ENCODE measurements at regions not wholly inside any gene's neighbourhood (a gene's known extent, or its start where the extent isn't known, plus 50 kb on each side); places are given as distances from the start of the nearest gene placed in this dataset.
"Not testable (repeated sequence)": the region's sequence is repeated elsewhere in the genome, so short reads cannot be mapped to it uniquely, and the experiment has no call there.

- no peaks in the 10 kb centered on the region for H3K4me1 ChIP-seq (ENCODE audit: insufficient read depth, low read length)
- no peak overlapping the region for H2AFZ ChIP-seq (ENCODE audit: low read length)
- TF ChIP-seq CTCF (IDR thresholded peaks at IDR 0.05; ENCODE audit: extremely low read depth, low read depth, low read length), result no peak
- H4K20me1 ChIP-seq (ENCODE audit: insufficient read depth, low read length), result no peaks in the 10 kb centered on the region
- no peak for DNase-seq (ENCODE audit: insufficient read length, low spot score, missing footprints)
- H3K36me3 ChIP-seq (ENCODE audit: insufficient read depth, low read length), result no peaks in the 10 kb centered on the region
- no peaks in the 10 kb centered on the region for H3K9me3 ChIP-seq (ENCODE audit: low read depth, low read length)
- H3K27ac ChIP-seq (ENCODE audit: low read depth, low read length), result no peak overlapping the region
- H3K79me2 ChIP-seq (ENCODE audit: insufficient read depth, low read length), result no peaks in the 10 kb centered on the region
- no peaks in the 10 kb centered on the region for H3K27me3 ChIP-seq (ENCODE audit: insufficient read depth, low read length)
- H3K4me2 ChIP-seq (ENCODE audit: insufficient read depth, low read length), result no peak overlapping the region
- no peak overlapping the region for H3K4me3 ChIP-seq (ENCODE audit: insufficient read depth, low read length)
These were observed 95.8 kb downstream of the CDC14C start for GRCh38 chr7:49020145-49020544.

GRCh38 chr7:49022448-49022847, 98.1 kb downstream of the CDC14C start:
- H3K4me3 ChIP-seq (ENCODE audit: insufficient read depth, low read length), result no peak overlapping the region
- DNase-seq (ENCODE audit: insufficient read length, low spot score, missing footprints), result no peak
- no peaks in the 10 kb centered on the region for H3K36me3 ChIP-seq (ENCODE audit: insufficient read depth, low read length)
- H3K27ac ChIP-seq (ENCODE audit: low read depth, low read length), result no peak overlapping the region
- H3K4me1 ChIP-seq (ENCODE audit: insufficient read depth, low read length), result no peaks in the 10 kb centered on the region
- no peaks in the 10 kb centered on the region for H3K9me3 ChIP-seq (ENCODE audit: low read depth, low read length)
- no peaks in the 10 kb centered on the region for H3K79me2 ChIP-seq (ENCODE audit: insufficient read depth, low read length)
- H2AFZ ChIP-seq (ENCODE audit: low read length), result no peak overlapping the region
- no peak for TF ChIP-seq CTCF (IDR thresholded peaks at IDR 0.05; ENCODE audit: extremely low read depth, low read depth, low read length)
- H3K27me3 ChIP-seq (ENCODE audit: insufficient read depth, low read length), result no peaks in the 10 kb centered on the region
- no peaks in the 10 kb centered on the region for H4K20me1 ChIP-seq (ENCODE audit: insufficient read depth, low read length)
- H3K4me2 ChIP-seq (ENCODE audit: insufficient read depth, low read length), result no peak overlapping the region

- no peak for DNase-seq (ENCODE audit: insufficient read length, low spot score, missing footprints)
- H4K20me1 ChIP-seq (ENCODE audit: insufficient read depth, low read length), result no peaks in the 10 kb centered on the region
- H3K4me2 ChIP-seq (ENCODE audit: insufficient read depth, low read length), result no peak overlapping the region
- H3K27me3 ChIP-seq (ENCODE audit: insufficient read depth, low read length), result no peaks in the 10 kb centered on the region
- H3K79me2 ChIP-seq (ENCODE audit: insufficient read depth, low read length), result no peaks in the 10 kb centered on the region
- H3K4me1 ChIP-seq (ENCODE audit: insufficient read depth, low read length), result no peaks in the 10 kb centered on the region
- no peak overlapping the region for H2AFZ ChIP-seq (ENCODE audit: low read length)
- no peaks in the 10 kb centered on the region for H3K36me3 ChIP-seq (ENCODE audit: insufficient read depth, low read length)
- no peaks in the 10 kb centered on the region for H3K9me3 ChIP-seq (ENCODE audit: low read depth, low read length)
- no peak overlapping the region for H3K4me3 ChIP-seq (ENCODE audit: insufficient read depth, low read length)
- TF ChIP-seq CTCF (IDR thresholded peaks at IDR 0.05; ENCODE audit: extremely low read depth, low read depth, low read length), result no peak
- H3K27ac ChIP-seq (ENCODE audit: low read depth, low read length), result no peak overlapping the region
These were observed 99.3 kb downstream of the CDC14C start for GRCh38 chr7:49023345-49024328.

GRCh38 chr7:49030221-49030620, 105.9 kb downstream of the CDC14C start:
- H2AFZ ChIP-seq (ENCODE audit: low read length), result no peak overlapping the region
- H3K79me2 ChIP-seq (ENCODE audit: insufficient read depth, low read length), result no peaks in the 10 kb centered on the region
- no peak for TF ChIP-seq CTCF (IDR thresholded peaks at IDR 0.05; ENCODE audit: extremely low read depth, low read depth, low read length)
- H3K9me3 ChIP-seq (ENCODE audit: low read depth, low read length), result no peaks in the 10 kb centered on the region
- no peak overlapping the region for H3K27ac ChIP-seq (ENCODE audit: low read depth, low read length)
- no peaks in the 10 kb centered on the region for H3K36me3 ChIP-seq (ENCODE audit: insufficient read depth, low read length)
- DNase-seq (ENCODE audit: insufficient read length, low spot score, missing footprints), result no peak
- no peaks in the 10 kb centered on the region for H4K20me1 ChIP-seq (ENCODE audit: insufficient read depth, low read length)
- no peak overlapping the region for H3K4me3 ChIP-seq (ENCODE audit: insufficient read depth, low read length)
- no peaks in the 10 kb centered on the region for H3K4me1 ChIP-seq (ENCODE audit: insufficient read depth, low read length)
- H3K27me3 ChIP-seq (ENCODE audit: insufficient read depth, low read length), result no peaks in the 10 kb centered on the region
- H3K4me2 ChIP-seq (ENCODE audit: insufficient read depth, low read length), result no peak overlapping the region

GRCh38 chr7:49033140-49033539, 108.8 kb downstream of the CDC14C start:
- H3K4me1 ChIP-seq (ENCODE audit: insufficient read depth, low read length); DNase-seq (ENCODE audit: insufficient read length, low spot score, missing footprints); H3K36me3 ChIP-seq (ENCODE audit: insufficient read depth, low read length); H3K27ac ChIP-seq (ENCODE audit: low read depth, low read length); H2AFZ ChIP-seq (ENCODE audit: low read length); H4K20me1 ChIP-seq (ENCODE audit: insufficient read depth, low read length); H3K9me3 ChIP-seq (ENCODE audit: low read depth, low read length); H3K4me2 ChIP-seq (ENCODE audit: insufficient read depth, low read length); H3K27me3 ChIP-seq (ENCODE audit: insufficient read depth, low read length); H3K4me3 ChIP-seq (ENCODE audit: insufficient read depth, low read length); H3K79me2 ChIP-seq (ENCODE audit: insufficient read depth, low read length): not testable (repeated sequence)
